Breast epithelium (tissue), 3 donors: ENCODE measurements at regions not wholly inside any gene's neighbourhood (a gene's known extent, or its start where the extent isn't known, plus 50 kb on each side); places are given as distances from the start of the nearest gene placed in this dataset.

ENCODE experiments used
- CTCF ChIP-seq, 3 donors: fragments of 450-650 bp; IDR thresholded peaks; one replicate each; pipeline ENCODE4 v1.5.1; 2016 to 2017; ENCODE audit warnings: antibody characterized with exemption in 3 of 3, mild to moderate bottlenecking in 3 of 3, moderate library complexity in 3 of 3
- POLR2AphosphoS5 ChIP-seq, 3 donors: sonication (generic); formaldehyde crosslinking; IDR thresholded peaks; one replicate each; pipeline ENCODE4 v1.6.1; 2017; ENCODE audit warnings: antibody characterized with exemption in 3 of 3

- TF ChIP-seq CTCF (IDR thresholded peaks at IDR 0.05) (no peak), POLR2AphosphoS5 (IDR thresholded peaks at IDR 0.05) (no peak)
These were observed 366.1 kb downstream of the SHANK2 start for GRCh38 chr11:70886256-70886655.
